Endodermal cell (in vitro differentiated cells): ENCODE measurements at regions not wholly inside any gene's neighbourhood (a gene's known extent, or its start where the extent isn't known, plus 50 kb on each side); places are given as distances from the start of the nearest gene placed in this dataset.

ENCODE experiments used
- DNase-seq: peaks from one replicate; pipeline ENCODE4 v3.0.0-alpha.2; 2017
- H3K27ac ChIP-seq: 2 replicates; pipeline ENCODE4 v1.5.1; 2013; ENCODE audit warnings: mild to moderate bottlenecking, low read depth, low read length, moderate library complexity
- H3K27me3 ChIP-seq: 2 replicates; pipeline ENCODE4 v1.6.1; 2013; ENCODE audit warnings: mild to moderate bottlenecking, low read length, moderate library complexity; ENCODE audit not compliant: insufficient read depth, control insufficient read depth, poor library complexity, severe bottlenecking
- H3K36me3 ChIP-seq: 2 replicates; pipeline ENCODE4 v1.7.0; 2013; ENCODE audit warnings: mild to moderate bottlenecking, low read length, moderate library complexity; ENCODE audit not compliant: control insufficient read depth, insufficient read depth
- H3K4me1 ChIP-seq: one replicate; pipeline ENCODE4 v1.7.0; 2013; ENCODE audit warnings: low read length; ENCODE audit not compliant: control insufficient read depth, insufficient read depth
- H3K4me3 ChIP-seq: 2 replicates; pipeline ENCODE4 v1.5.1; 2013; ENCODE audit warnings: mild to moderate bottlenecking, low read length, moderate library complexity
- H3K9ac ChIP-seq: 2 replicates; pipeline ENCODE4 v1.6.1; 2013; ENCODE audit warnings: mild to moderate bottlenecking, low read length, moderate library complexity; ENCODE audit not compliant: poor library complexity, severe bottlenecking; ENCODE audit errors: extremely low read depth
- H3K9me3 ChIP-seq: 2 replicates; pipeline ENCODE4 v1.6.1; 2013; ENCODE audit warnings: mild to moderate bottlenecking, low read length, moderate library complexity; ENCODE audit not compliant: control insufficient read depth
- H3K27ac Mint-ChIP-seq: 2 replicates; pipeline ENCODE4 v1.8.0; 2020; ENCODE audit warnings: mixed read lengths
- H3K27me3 Mint-ChIP-seq: 2 replicates; pipeline ENCODE4 v1.8.0; 2021; ENCODE audit warnings: mild to moderate bottlenecking, mixed read lengths; ENCODE audit not compliant: insufficient read depth
- H3K36me3 Mint-ChIP-seq: 2 replicates; pipeline ENCODE4 v1.8.0; 2020; ENCODE audit warnings: low read depth, mixed read lengths
- H3K4me1 Mint-ChIP-seq: 2 replicates; pipeline ENCODE4 v1.8.0; 2020; ENCODE audit warnings: mixed read lengths
- H3K4me3 Mint-ChIP-seq: 2 replicates; pipeline ENCODE4 v1.8.0; 2020; ENCODE audit warnings: mild to moderate bottlenecking, moderate library complexity, mixed read lengths
- H3K9me3 Mint-ChIP-seq: 2 replicates; pipeline ENCODE4 v1.8.0; 2020; ENCODE audit warnings: mild to moderate bottlenecking, mixed read lengths
- WGBS, 2 experiments: methylation state at CpG; one replicate each; pipeline versions ENCODE4 v1.1.5 to v1.1.7; 2013; ENCODE audit warnings: missing lambda C conversion rate in 2 of 2, mixed read lengths in 1 of 2; ENCODE audit not compliant: insufficient coverage in 1 of 2, insufficient read length in 1 of 2; 5-methylcytosine and 5-hydroxymethylcytosine counted together
- TF ChIP-seq, protein P1 (sequence below): fragments of 200-600 bp; sonication (generic); conservative IDR thresholded peaks from 2 replicates; pipeline ENCODE4 v1.5.0; 2021; ENCODE audit warnings: antibody characterized with exemption, mild to moderate bottlenecking

DNA sequence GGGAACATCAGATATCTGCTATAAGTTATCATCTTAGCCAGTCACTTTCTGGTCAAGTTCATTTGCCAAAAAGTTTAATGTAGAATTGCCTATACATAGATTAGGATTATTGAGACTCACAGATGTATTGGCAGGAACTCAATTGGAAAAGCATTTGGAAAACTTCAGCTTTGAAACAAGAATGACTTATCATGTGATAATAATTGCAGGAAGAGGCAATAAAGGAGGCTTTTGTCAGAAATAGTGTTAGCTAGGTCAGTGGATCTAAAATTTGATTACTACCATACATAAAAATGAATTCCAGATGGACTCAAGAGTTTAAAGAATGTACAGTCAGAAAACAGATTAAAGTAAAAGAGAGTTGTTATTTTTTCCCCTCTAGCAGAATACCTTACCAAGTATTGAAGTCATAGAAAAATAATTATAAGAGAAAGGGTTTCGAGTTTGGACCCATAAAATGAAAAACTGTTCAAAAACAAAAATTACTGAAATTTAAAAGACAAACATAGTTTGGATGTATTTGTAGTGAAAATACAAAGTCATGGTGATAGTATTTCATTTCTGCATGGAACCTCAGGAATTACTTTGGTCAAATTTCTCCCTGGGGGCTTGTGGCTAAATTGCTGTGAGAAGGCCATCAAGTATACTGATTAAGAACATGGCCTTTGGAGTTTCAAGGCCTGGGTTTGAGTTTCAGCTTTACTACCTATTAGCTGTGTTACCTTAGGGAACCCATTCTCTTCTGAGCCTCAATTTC is 159.9 kb downstream of the TMEM38B start:
- WGBS, 2 experiments: 75% methylated on average over 1 of the region's 1 CpG; no CpG with 5 or more reads in 1 of the 2 experiments
- H3K9ac ChIP-seq: no peak overlapping the region
- no peaks in the 10 kb centered on the region for H3K36me3 ChIP-seq
- Mint-ChIP-seq H3K9me3 (no peaks in the 10 kb centered on the region), H3K27me3 (no peaks in the 10 kb centered on the region), H3K4me1 (no peaks in the 10 kb centered on the region), H3K36me3 (no peaks in the 10 kb centered on the region), H3K4me3 (no peak overlapping the region), H3K27ac (no peak overlapping the region)
- no peak overlapping the region for H3K4me3 ChIP-seq
- DNase-seq: no peak
- H3K4me1 ChIP-seq: no peaks in the 10 kb centered on the region
- TF ChIP-seq, protein P1, sequence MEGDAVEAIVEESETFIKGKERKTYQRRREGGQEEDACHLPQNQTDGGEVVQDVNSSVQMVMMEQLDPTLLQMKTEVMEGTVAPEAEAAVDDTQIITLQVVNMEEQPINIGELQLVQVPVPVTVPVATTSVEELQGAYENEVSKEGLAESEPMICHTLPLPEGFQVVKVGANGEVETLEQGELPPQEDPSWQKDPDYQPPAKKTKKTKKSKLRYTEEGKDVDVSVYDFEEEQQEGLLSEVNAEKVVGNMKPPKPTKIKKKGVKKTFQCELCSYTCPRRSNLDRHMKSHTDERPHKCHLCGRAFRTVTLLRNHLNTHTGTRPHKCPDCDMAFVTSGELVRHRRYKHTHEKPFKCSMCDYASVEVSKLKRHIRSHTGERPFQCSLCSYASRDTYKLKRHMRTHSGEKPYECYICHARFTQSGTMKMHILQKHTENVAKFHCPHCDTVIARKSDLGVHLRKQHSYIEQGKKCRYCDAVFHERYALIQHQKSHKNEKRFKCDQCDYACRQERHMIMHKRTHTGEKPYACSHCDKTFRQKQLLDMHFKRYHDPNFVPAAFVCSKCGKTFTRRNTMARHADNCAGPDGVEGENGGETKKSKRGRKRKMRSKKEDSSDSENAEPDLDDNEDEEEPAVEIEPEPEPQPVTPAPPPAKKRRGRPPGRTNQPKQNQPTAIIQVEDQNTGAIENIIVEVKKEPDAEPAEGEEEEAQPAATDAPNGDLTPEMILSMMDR: no peak
- H3K27ac ChIP-seq: no peak overlapping the region
- H3K9me3 ChIP-seq: no peaks in the 10 kb centered on the region
- H3K27me3 ChIP-seq: peaks cover 4% of the 10 kb centered on the region

DNA sequence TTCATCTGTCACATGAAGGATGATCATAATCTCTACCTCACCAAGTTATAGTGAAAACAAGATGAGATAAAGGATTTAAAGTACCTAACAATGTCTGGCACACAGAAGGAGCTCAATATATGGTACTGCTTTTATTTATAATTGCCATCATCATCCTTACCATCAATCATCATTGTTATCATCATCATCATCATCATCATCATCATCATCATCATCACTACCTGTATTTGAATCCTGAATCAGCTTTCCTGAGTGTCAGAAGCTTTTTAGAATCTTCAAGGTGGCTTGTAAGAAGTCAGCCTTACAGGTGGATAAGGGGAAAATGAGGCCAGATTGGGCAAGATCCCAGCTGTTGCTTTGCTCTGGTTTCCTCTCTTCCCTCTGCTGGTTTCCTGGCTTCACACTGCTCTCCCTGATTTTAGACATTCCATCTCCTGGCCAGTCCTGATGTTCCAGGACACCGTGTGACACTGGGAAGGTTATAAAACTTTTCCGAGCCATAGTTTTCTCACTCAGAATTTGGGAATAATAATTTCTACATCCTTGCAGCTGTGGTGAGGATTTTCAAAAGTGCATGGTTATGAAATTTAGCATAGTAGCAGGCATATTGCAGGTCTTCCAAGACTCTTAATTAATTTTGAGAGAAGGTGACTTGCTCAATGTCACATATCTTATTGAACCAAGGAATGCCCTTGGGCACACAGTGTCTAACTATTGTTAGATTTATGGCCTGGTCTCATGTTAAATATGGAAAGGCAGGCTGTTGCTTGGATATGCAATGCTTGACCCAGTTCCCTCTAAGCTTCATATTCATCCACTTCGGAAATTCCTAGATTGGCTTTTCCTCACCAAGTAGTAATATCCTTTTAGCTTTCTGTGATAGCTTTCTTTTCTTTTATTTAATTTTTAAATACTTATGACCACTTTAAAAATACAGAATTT is 160.7 kb downstream of the TMEM38B start:
- no peaks in the 10 kb centered on the region for H3K9me3 Mint-ChIP-seq

DNA sequence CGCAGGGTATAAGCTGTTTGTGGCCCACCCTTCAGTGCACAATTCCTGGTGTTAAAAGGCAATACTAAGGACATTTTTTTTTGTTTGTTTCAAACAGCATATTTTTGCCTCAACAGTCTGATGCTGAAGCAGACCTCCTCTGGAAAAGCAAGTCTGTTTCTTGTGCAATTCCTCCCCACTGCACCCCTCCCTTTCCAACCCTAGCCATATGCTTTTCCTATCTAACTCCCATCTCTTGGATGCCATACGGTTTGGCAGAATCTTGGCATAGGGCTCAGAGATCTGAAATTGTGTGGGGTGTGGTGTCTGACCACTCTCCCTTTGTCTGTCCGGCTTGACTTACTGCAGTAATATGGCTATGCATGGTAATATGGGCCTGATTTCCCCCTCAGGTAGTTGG is 161.6 kb downstream of the TMEM38B start:
- H3K4me3 ChIP-seq: no peak overlapping the region
- Mint-ChIP-seq H3K9me3 (no peaks in the 10 kb centered on the region), H3K4me1 (no peaks in the 10 kb centered on the region), H3K36me3 (no peaks in the 10 kb centered on the region), H3K27me3 (no peaks in the 10 kb centered on the region), H3K27ac (no peak overlapping the region), H3K4me3 (no peak overlapping the region)
- DNase-seq: no peak
- H3K4me1 ChIP-seq: no peaks in the 10 kb centered on the region
- peaks cover 4% of the 10 kb centered on the region for H3K27me3 ChIP-seq
- 91 to 100% methylated on average over 1 to 3 of the region's 3 CpGs for WGBS, 2 experiments
- TF ChIP-seq, protein P1: no peak
- H3K36me3 ChIP-seq: no peaks in the 10 kb centered on the region
- H3K27ac ChIP-seq: no peak overlapping the region
- no peaks in the 10 kb centered on the region for H3K9me3 ChIP-seq
- H3K9ac ChIP-seq: no peak overlapping the region

More for the DNA sequence above, 160.7 kb downstream of the TMEM38B start:
- TF ChIP-seq, protein P1: no peak
- H3K27me3 Mint-ChIP-seq: no peaks in the 10 kb centered on the region
- no peak overlapping the region for H3K27ac Mint-ChIP-seq
- H3K4me1 Mint-ChIP-seq: no peaks in the 10 kb centered on the region
- Histone ChIP-seq H3K9ac (no peak overlapping the region), H3K27ac (no peak overlapping the region), H3K9me3 (no peaks in the 10 kb centered on the region), H3K27me3 (peaks cover 4% of the 10 kb centered on the region), H3K36me3 (no peaks in the 10 kb centered on the region), H3K4me3 (no peak overlapping the region), H3K4me1 (no peaks in the 10 kb centered on the region)
- H3K36me3 Mint-ChIP-seq: no peaks in the 10 kb centered on the region
- DNase-seq: peak; percentile 10
- WGBS, 2 experiments: 83% methylated on average over 3 of the region's 3 CpGs; no CpG with 5 or more reads in 1 of the 2 experiments
- H3K4me3 Mint-ChIP-seq: no peak overlapping the region
